ENCODE measurements at regions not wholly inside any gene's neighbourhood (a gene's known extent, or its start where the extent isn't known, plus 50 kb on each side); places are given as distances from the start of the nearest gene placed in this dataset.

- H3K4me1 ChIP-seq: peaks cover 0 to 26% of the 10 kb centered on the region in 2 donors
- no peak for TF ChIP-seq CTCF (IDR thresholded peaks at IDR 0.05)
- peak overlapping the region; percentile 75 to 83 for H3K27ac ChIP-seq
- no peaks in the 10 kb centered on the region for H3K9me3 ChIP-seq
- H3K36me3 ChIP-seq: no peaks in the 10 kb centered on the region
- peak overlapping the region; percentile 60 to 67 for H3K4me3 ChIP-seq
- DNase-seq (ENCODE audit: low spot score): peak; percentile 88
- no peaks in the 10 kb centered on the region for H3K27me3 ChIP-seq
Measured at GRCh38 chr14:89701211-89702043, 253.1 kb downstream of the EFCAB11 start.

GRCh38 chr14:89700801-89701200 lies 253.7 kb downstream of the EFCAB11 start:
- Histone ChIP-seq H3K36me3 (no peaks in the 10 kb centered on the region), H3K27me3 (no peaks in the 10 kb centered on the region), H3K4me3 (peak overlapping the region; percentile 60 to 67), H3K4me1 (peaks cover 0 to 26% of the 10 kb centered on the region in 2 donors), H3K27ac (no peak overlapping the region), H3K9me3 (no peaks in the 10 kb centered on the region)
- no peak for DNase-seq (ENCODE audit: low spot score)
- TF ChIP-seq CTCF (IDR thresholded peaks at IDR 0.05): no peak

DNA sequence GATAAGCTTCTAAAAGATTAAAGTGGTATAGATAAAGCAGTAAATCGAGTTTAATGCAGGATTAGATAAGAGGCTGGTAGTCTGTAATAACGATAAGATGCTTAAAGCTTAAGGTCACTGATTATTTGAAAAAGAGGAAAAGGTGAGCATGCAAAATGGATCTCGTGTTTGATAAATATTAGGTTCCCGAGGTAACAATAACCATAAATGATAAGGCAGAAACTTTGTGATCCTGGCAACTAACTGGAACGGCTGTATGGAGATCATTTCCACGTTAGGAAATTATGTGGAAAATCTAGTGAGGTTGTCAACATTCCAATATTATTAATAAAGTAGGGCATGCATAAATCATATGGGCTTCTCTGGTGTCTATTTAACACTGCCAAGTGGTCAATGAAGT lies 255.5 kb downstream of the EFCAB11 start:
- no peak overlapping the region for H3K4me3 ChIP-seq
- no peak for DNase-seq (ENCODE audit: low spot score)
- TF ChIP-seq CTCF (IDR thresholded peaks at IDR 0.05): no peak

GRCh38 chr14:89697281-89698060 lies 257.1 kb downstream of the EFCAB11 start:
- no peak for DNase-seq (ENCODE audit: low spot score)
- Histone ChIP-seq H3K9me3 (no peaks in the 10 kb centered on the region), H3K4me1 (peaks cover 0 to 16% of the 10 kb centered on the region in 2 donors), H3K27me3 (no peaks in the 10 kb centered on the region), H3K36me3 (no peaks in the 10 kb centered on the region), H3K4me3 (no peak overlapping the region), H3K27ac (no peak overlapping the region)
- TF ChIP-seq CTCF (IDR thresholded peaks at IDR 0.05): no peak

More for the DNA sequence above, 255.5 kb downstream of the EFCAB11 start:
- H3K36me3 ChIP-seq: no peaks in the 10 kb centered on the region
- no peaks in the 10 kb centered on the region for H3K9me3 ChIP-seq
- H3K27ac ChIP-seq: no peak overlapping the region
- peaks cover 0 to 26% of the 10 kb centered on the region in 2 donors for H3K4me1 ChIP-seq
- no peaks in the 10 kb centered on the region for H3K27me3 ChIP-seq

DNA sequence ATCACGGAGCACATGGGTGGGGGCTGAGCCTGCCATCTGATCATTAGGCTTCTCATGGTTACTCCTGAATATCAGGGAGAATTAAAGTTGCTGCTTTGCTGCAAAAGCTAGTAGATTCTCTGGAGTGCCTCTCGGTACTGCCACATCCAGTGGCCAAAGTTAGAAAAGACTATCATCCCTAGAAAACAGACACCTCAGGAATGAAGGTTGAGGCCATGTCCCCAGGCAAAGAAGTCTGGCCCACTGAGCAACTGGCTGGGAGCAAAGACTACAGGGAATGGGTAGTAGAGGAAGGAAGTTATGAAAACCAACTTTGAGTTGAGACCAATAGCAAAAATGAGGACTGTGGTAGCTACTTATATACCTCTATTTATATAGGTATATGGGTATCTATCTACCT lies 258.7 kb downstream of the EFCAB11 start:
- TF ChIP-seq CTCF (IDR thresholded peaks at IDR 0.05): no peak
- Histone ChIP-seq H3K36me3 (no peaks in the 10 kb centered on the region), H3K4me1 (peaks cover 0 to 3% of the 10 kb centered on the region in 2 donors), H3K9me3 (no peaks in the 10 kb centered on the region), H3K4me3 (no peak overlapping the region), H3K27me3 (no peaks in the 10 kb centered on the region), H3K27ac (no peak overlapping the region)
- no peak for DNase-seq (ENCODE audit: low spot score)
